HUES48 (cell line): ENCODE measurements at regions not wholly inside any gene's neighbourhood (a gene's known extent, or its start where the extent isn't known, plus 50 kb on each side); places are given as distances from the start of the nearest gene placed in this dataset.
"Not testable (repeated sequence)": the region's sequence is repeated elsewhere in the genome, so short reads cannot be mapped to it uniquely, and the experiment has no call there.

Experiments used
- H3K27ac ChIP-seq: one replicate; pipeline ENCODE4 v1.7.0; 2013; ENCODE audit warnings: low read depth, low read length, inconsistent platforms
- H3K27me3 ChIP-seq: 2 replicates; pipeline ENCODE4 v1.6.1; 2013; ENCODE audit warnings: mild to moderate bottlenecking, low read length; ENCODE audit not compliant: control insufficient read depth, insufficient read depth
- H3K36me3 ChIP-seq: 2 replicates; pipeline ENCODE4 v1.6.1; 2013; ENCODE audit warnings: low read length; ENCODE audit not compliant: control insufficient read depth, insufficient read depth
- H3K4me1 ChIP-seq: 2 replicates; pipeline ENCODE4 v1.6.1; 2013; ENCODE audit warnings: mild to moderate bottlenecking, low read length; ENCODE audit not compliant: control insufficient read depth, insufficient read depth
- H3K4me3 ChIP-seq: 2 replicates; pipeline ENCODE4 v1.5.1; 2013; ENCODE audit warnings: mild to moderate bottlenecking, low read depth, low read length
- H3K9ac ChIP-seq: 2 replicates; pipeline ENCODE4 v1.6.1; 2013; ENCODE audit warnings: mild to moderate bottlenecking, low read depth, low read length, moderate library complexity
- H3K9me3 ChIP-seq: 2 replicates; pipeline ENCODE4 v1.6.1; 2013; ENCODE audit warnings: low read length; ENCODE audit not compliant: control insufficient read depth, insufficient read depth

GRCh38 chr2:195125889-195126288 is 531.1 kb upstream of the SLC39A10 start:
- H3K27me3 ChIP-seq, H3K27ac ChIP-seq, H3K4me3 ChIP-seq, H3K9ac ChIP-seq, H3K4me1 ChIP-seq, H3K9me3 ChIP-seq, H3K36me3 ChIP-seq: not testable (repeated sequence)

- no peaks in the 10 kb centered on the region for H3K36me3 ChIP-seq
- no peak overlapping the region for H3K9ac ChIP-seq
- no peaks in the 10 kb centered on the region for H3K27me3 ChIP-seq
- H3K27ac ChIP-seq = no peak overlapping the region
- H3K4me1 ChIP-seq = no peaks in the 10 kb centered on the region
- H3K9me3 ChIP-seq = no peaks in the 10 kb centered on the region
- no peak overlapping the region for H3K4me3 ChIP-seq
These were observed 532.5 kb upstream of the SLC39A10 start for GRCh38 chr2:195124391-195125079.

- no peak overlapping the region for H3K9ac ChIP-seq
- no peaks in the 10 kb centered on the region for H3K27me3 ChIP-seq
- no peaks in the 10 kb centered on the region for H3K36me3 ChIP-seq
- no peak overlapping the region for H3K4me3 ChIP-seq
- H3K27ac ChIP-seq = no peak overlapping the region
- no peaks in the 10 kb centered on the region for H3K4me1 ChIP-seq
- H3K9me3 ChIP-seq = no peaks in the 10 kb centered on the region
These were observed 534.4 kb upstream of the SLC39A10 start for GRCh38 chr2:195122653-195123052.

- no peak overlapping the region for H3K27ac ChIP-seq
- no peaks in the 10 kb centered on the region for H3K9me3 ChIP-seq
- H3K27me3 ChIP-seq = no peaks in the 10 kb centered on the region
These were observed 535.7 kb upstream of the SLC39A10 start for GRCh38 chr2:195121341-195121740.

GRCh38 chr2:195119231-195119630 is 537.8 kb upstream of the SLC39A10 start:
- Histone ChIP-seq H3K9ac (no peak overlapping the region), H3K4me1 (no peaks in the 10 kb centered on the region), H3K9me3 (0 out of 2 replicates have a peak, but pooled peaks cover 7% of the 10 kb centered on the region), H3K27me3 (no peaks in the 10 kb centered on the region), H3K27ac (no peak overlapping the region), H3K4me3 (no peak overlapping the region), H3K36me3 (no peaks in the 10 kb centered on the region)

More at GRCh38 chr2:195121341-195121740, 535.7 kb upstream of the SLC39A10 start:
- H3K4me3 ChIP-seq = no peak overlapping the region
- H3K9ac ChIP-seq = no peak overlapping the region
- no peaks in the 10 kb centered on the region for H3K36me3 ChIP-seq
- no peaks in the 10 kb centered on the region for H3K4me1 ChIP-seq

GRCh38 chr2:195118276-195118675 is 538.8 kb upstream of the SLC39A10 start:
- no peak overlapping the region for H3K4me3 ChIP-seq
- H3K9me3 ChIP-seq = peaks cover 7% of the 10 kb centered on the region; the same call in 1 of the 2 replicates
- no peaks in the 10 kb centered on the region for H3K36me3 ChIP-seq
- no peak overlapping the region for H3K27ac ChIP-seq
- no peak overlapping the region for H3K9ac ChIP-seq
- no peaks in the 10 kb centered on the region for H3K27me3 ChIP-seq
- H3K4me1 ChIP-seq = no peaks in the 10 kb centered on the region

- no peaks in the 10 kb centered on the region for H3K27me3 ChIP-seq
- no peaks in the 10 kb centered on the region for H3K4me1 ChIP-seq
- H3K27ac ChIP-seq = no peak overlapping the region
- H3K9ac ChIP-seq = no peak overlapping the region
- H3K36me3 ChIP-seq = no peaks in the 10 kb centered on the region
- no peak overlapping the region for H3K4me3 ChIP-seq
- peaks cover 12% of the 10 kb centered on the region; the same call in 1 of the 2 replicates for H3K9me3 ChIP-seq
These were observed 540.0 kb upstream of the SLC39A10 start for GRCh38 chr2:195117011-195117410.

GRCh38 chr2:195115738-195116137 is 541.3 kb upstream of the SLC39A10 start:
- Histone ChIP-seq H3K9ac (no peak overlapping the region), H3K27me3 (no peaks in the 10 kb centered on the region), H3K4me1 (no peaks in the 10 kb centered on the region), H3K9me3 (peaks cover 12% of the 10 kb centered on the region; the same call in 1 of the 2 replicates), H3K4me3 (no peak overlapping the region), H3K27ac (no peak overlapping the region), H3K36me3 (no peaks in the 10 kb centered on the region)

- no peak overlapping the region for H3K27ac ChIP-seq
- no peaks in the 10 kb centered on the region for H3K27me3 ChIP-seq
These were observed 548.8 kb upstream of the SLC39A10 start for GRCh38 chr2:195108182-195108581.

GRCh38 chr2:195106681-195107380 is 550.2 kb upstream of the SLC39A10 start:
- no peak overlapping the region for H3K27ac ChIP-seq
- no peaks in the 10 kb centered on the region for H3K4me1 ChIP-seq
- no peaks in the 10 kb centered on the region for H3K36me3 ChIP-seq
- no peak overlapping the region for H3K9ac ChIP-seq
- no peaks in the 10 kb centered on the region for H3K27me3 ChIP-seq
- H3K9me3 ChIP-seq = no peaks in the 10 kb centered on the region
- H3K4me3 ChIP-seq = no peak overlapping the region

More at GRCh38 chr2:195108182-195108581, 548.8 kb upstream of the SLC39A10 start:
- Histone ChIP-seq H3K9ac (no peak overlapping the region), H3K9me3 (peaks cover 5% of the 10 kb centered on the region; the same call in 1 of the 2 replicates), H3K4me1 (no peaks in the 10 kb centered on the region), H3K36me3 (no peaks in the 10 kb centered on the region), H3K4me3 (no peak overlapping the region)

- Histone ChIP-seq H3K27me3 (no peaks in the 10 kb centered on the region), H3K9ac (no peak overlapping the region), H3K36me3 (no peaks in the 10 kb centered on the region), H3K9me3 (no peaks in the 10 kb centered on the region), H3K4me3 (no peak overlapping the region), H3K4me1 (no peaks in the 10 kb centered on the region), H3K27ac (no peak overlapping the region)
These were observed 551.4 kb upstream of the SLC39A10 start for GRCh38 chr2:195105581-195105980.
